ENCODE measurements at regions not wholly inside any gene's neighbourhood (a gene's known extent, or its start where the extent isn't known, plus 50 kb on each side); places are given as distances from the start of the nearest gene placed in this dataset.

DNA sequence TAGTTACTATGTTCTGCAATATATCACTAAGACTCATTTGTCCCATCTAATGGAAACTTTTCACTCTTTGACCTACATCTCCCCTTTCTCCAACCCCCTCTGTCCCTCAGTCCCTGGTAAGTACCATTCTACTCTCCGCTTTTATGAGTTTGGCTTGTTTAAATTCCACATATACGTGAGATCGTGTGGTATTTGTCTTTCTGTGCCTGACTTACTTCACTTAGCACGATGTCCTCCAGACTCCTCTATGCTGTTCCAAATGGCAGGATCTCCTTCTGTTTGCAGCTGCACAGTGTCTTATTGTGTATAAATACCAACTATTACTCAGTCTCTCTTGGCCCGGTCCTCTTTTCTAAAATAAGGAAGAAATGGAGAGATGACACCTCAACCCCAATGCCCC is 205.4 kb upstream of the NTM start:
- TF ChIP-seq SPI1 (IDR thresholded peaks at IDR 0.05; ENCODE audit: borderline replicate concordance, low read depth) (no peak), CTCF (IDR thresholded peaks at IDR 0.05; ENCODE audit: insufficient read depth, low read length) (no peak), REST (IDR thresholded peaks at IDR 0.05; ENCODE audit: insufficient replicate concordance, low read depth) (no peak), POLR2AphosphoS5 (IDR thresholded peaks at IDR 0.05; ENCODE audit: low read depth) (no peak)

Data from HL-60 (cell line).